ENCODE measurements at regions not wholly inside any gene's neighbourhood (a gene's known extent, or its start where the extent isn't known, plus 50 kb on each side); places are given as distances from the start of the nearest gene placed in this dataset.
A peak's percentile ranks its signal among the peaks of the same experiment; 100 is the strongest.

DNA sequence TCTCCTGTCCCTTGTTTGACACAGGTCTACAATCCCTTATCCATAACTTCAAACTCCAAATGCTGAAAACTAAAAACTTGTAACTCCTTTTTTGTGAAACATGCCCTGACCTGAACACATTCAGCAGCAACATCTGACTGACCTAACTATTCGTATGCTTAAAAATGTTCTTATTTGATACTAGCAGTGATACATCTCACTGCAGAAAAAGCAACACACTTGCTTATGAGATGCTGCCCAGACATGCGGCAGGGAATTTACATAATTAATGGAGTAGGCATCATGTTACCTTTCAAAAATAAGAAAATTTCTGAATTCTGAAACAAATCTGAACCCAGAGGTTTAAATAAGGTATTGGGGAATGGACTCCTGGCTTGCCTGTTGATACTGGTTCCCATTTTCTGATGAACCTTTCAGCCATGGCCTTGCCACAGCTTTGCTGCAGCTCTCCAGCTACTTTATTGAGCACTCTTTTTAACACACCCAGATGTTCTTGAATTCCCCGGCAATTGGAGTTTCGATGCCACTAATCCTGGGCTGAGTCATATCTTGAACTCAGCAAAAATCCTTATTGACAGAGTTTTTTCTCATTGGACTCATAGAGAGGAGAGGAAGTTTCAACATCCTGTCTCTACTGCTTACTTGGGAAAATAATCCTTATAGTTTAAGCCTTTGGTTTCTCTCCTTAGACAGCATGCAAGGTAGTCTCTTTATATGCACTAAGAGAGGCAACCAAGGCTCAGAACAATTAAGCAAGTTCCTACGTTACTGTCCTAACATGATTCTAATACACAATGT lies 296.6 kb upstream of the LMCD1 start:
- ATAC-seq (ENCODE audit: insufficient read depth, low FRiP score), result no peak
- no peaks in the 10 kb centered on the region for H3K9me3 ChIP-seq (ENCODE audit: control insufficient read depth in 4 of 4, insufficient read depth in 3 of 4, low read length in 3 of 4)
- no peaks in the 10 kb centered on the region for H3K27me3 ChIP-seq (ENCODE audit: control insufficient read depth in 3 of 3, insufficient read depth in 3 of 3, low read length in 2 of 3)
- H3K4me1 ChIP-seq (ENCODE audit: control insufficient read depth in 5 of 5, insufficient read depth in 5 of 5, low read length in 5 of 5), result peaks cover 0 to 19% (median 5%) of the 10 kb centered on the region in 5 donors
- no peak for DNase-seq
- TF ChIP-seq CTCF (IDR thresholded peaks at IDR 0.05; ENCODE audit: control extremely low read depth, extremely low read depth), result no peak
- H3K27ac ChIP-seq (ENCODE audit: low read depth in 1 of 2, low read length in 1 of 2), result no peak overlapping the region
- 89 to 91% methylated on average over 5 of the region's 5 CpGs for WGBS, 2 donors
- no peak overlapping the region for H3K9ac ChIP-seq (ENCODE audit: insufficient read depth in 1 of 2, low read length in 2 of 2)
- no peak overlapping the region for H3K4me3 ChIP-seq
- no peaks in the 10 kb centered on the region for H3K36me3 ChIP-seq (ENCODE audit: control insufficient read depth in 4 of 4, insufficient read depth in 4 of 4, low read length in 4 of 4)

DNA sequence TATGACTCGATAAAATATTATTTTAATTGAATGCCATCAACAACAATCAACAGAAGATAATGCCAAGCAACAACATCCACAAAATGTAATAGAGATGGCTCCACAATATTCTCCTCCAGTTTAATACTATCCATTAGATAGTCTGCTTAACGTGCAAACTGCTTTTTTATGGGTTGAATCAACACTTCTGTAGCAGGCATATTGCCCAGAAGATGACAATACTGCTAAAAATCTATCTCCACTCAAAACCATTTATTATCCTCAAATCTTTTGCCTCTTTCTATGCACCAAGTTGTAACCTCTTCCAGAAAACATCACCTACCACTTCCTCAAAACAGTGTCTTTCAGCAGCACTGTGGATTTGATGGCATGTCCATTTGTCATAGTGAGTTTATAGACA lies 295.7 kb upstream of the LMCD1 start:
- Histone ChIP-seq H3K9ac (ENCODE audit: insufficient read depth in 1 of 2, low read length in 2 of 2) (no peak overlapping the region), H3K27ac (ENCODE audit: low read depth in 1 of 2, low read length in 1 of 2) (no peak overlapping the region), H3K27me3 (ENCODE audit: control insufficient read depth in 3 of 3, insufficient read depth in 3 of 3, low read length in 2 of 3) (no peaks in the 10 kb centered on the region), H3K36me3 (ENCODE audit: control insufficient read depth in 4 of 4, insufficient read depth in 4 of 4, low read length in 4 of 4) (no peaks in the 10 kb centered on the region), H3K9me3 (ENCODE audit: control insufficient read depth in 4 of 4, insufficient read depth in 3 of 4, low read length in 3 of 4) (no peaks in the 10 kb centered on the region), H3K4me1 (ENCODE audit: control insufficient read depth in 5 of 5, insufficient read depth in 5 of 5, low read length in 5 of 5) (peaks cover 0 to 19% (median 5%) of the 10 kb centered on the region in 5 donors), H3K4me3 (no peak overlapping the region)
- ATAC-seq (ENCODE audit: insufficient read depth, low FRiP score) (no peak), DNase-seq (no peak)
- 65 to 73% methylated on average over 2 of the region's 2 CpGs for WGBS, 2 donors
- TF ChIP-seq CTCF (IDR thresholded peaks at IDR 0.05; ENCODE audit: control extremely low read depth, extremely low read depth), result no peak

DNA sequence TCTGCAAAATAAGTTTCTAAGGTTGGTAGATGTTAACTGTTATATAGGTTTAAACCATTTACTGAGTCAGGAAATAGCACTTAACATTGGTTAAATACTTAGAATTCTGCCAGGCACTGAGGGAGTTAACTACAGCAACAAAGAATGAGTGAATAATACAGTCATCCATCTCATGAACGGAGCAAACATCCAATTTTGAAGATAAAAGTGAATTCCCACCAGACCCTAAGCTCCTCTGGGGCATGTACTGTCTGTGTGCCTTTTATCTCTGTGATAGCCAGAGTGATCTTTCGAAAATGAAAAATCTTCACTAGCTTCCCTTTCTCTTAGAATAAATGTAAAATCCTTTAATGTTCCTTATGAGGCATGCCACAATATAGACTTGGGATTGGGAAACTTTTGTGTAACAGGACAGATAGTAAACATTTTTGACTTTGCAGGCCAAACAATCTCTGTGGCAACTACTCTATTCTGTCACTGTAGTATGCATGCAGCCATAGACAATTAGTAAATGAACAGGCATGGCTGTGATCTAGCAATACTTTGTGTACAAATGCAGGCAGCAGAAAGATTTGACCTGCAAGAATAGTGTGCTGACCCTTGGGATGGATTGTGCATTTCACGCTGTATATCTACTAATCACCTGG lies 294.5 kb upstream of the LMCD1 start:
- Histone ChIP-seq H3K27ac (ENCODE audit: low read depth in 1 of 2, low read length in 1 of 2) (no peak overlapping the region), H3K9ac (ENCODE audit: insufficient read depth in 1 of 2, low read length in 2 of 2) (no peak overlapping the region), H3K27me3 (ENCODE audit: control insufficient read depth in 3 of 3, insufficient read depth in 3 of 3, low read length in 2 of 3) (no peaks in the 10 kb centered on the region), H3K9me3 (ENCODE audit: control insufficient read depth in 4 of 4, insufficient read depth in 3 of 4, low read length in 3 of 4) (no peaks in the 10 kb centered on the region), H3K4me3 (no peak overlapping the region), H3K4me1 (ENCODE audit: control insufficient read depth in 5 of 5, insufficient read depth in 5 of 5, low read length in 5 of 5) (peaks cover 0 to 19% (median 5%) of the 10 kb centered on the region in 5 donors), H3K36me3 (ENCODE audit: control insufficient read depth in 4 of 4, insufficient read depth in 4 of 4, low read length in 4 of 4) (no peaks in the 10 kb centered on the region)
- ATAC-seq (ENCODE audit: insufficient read depth, low FRiP score), result no peak
- WGBS, 2 donors, result 63 to 78% methylated on average over 3 of the region's 3 CpGs
- no peak for TF ChIP-seq CTCF (IDR thresholded peaks at IDR 0.05; ENCODE audit: control extremely low read depth, extremely low read depth)
- DNase-seq, result peak in 2 of 3 donors; percentile 76 to 88

All from lung (tissue), 11 donors.